T-helper 2 cell treated with Interferon-gamma antibody and Interleukin-4, amounts not matched to agents 100 ng/mL and 5 ng/mL, for 36 hours (primary cell): ENCODE measurements at regions not wholly inside any gene's neighbourhood (a gene's known extent, or its start where the extent isn't known, plus 50 kb on each side); places are given as distances from the start of the nearest gene placed in this dataset.

Source experiments
- intact Hi-C: fragments of 100-400 bp; cut with micrococcal nuclease; formaldehyde crosslinking; loops from one replicate; pipeline ENCODE4 v1.15.1; 2023

GRCh38 chr6:11633741-11634509 is 96.4 kb downstream of the TMEM170B start:
- intact Hi-C loops, result no loop called here

GRCh38 chr6:11634948-11635347 is 97.4 kb downstream of the TMEM170B start:
- intact Hi-C loops, result no loop called here

- intact Hi-C loops, result no loop called here
These were observed 98.6 kb downstream of the TMEM170B start for GRCh38 chr6:11636121-11636520.

GRCh38 chr6:11637266-11637665 is 99.7 kb downstream of the TMEM170B start:
- intact Hi-C loops, result no loop called here

GRCh38 chr6:11639376-11640235 is 102.1 kb downstream of the TMEM170B start:
- intact Hi-C loops, result no loop called here

- intact Hi-C loops, result no loop called here
These were observed 102.9 kb downstream of the TMEM170B start for GRCh38 chr6:11640486-11640885.

GRCh38 chr6:11644071-11644470 is 106.5 kb downstream of the TMEM170B start:
- intact Hi-C loops, result no loop called here

- intact Hi-C loops, result no loop called here
These were observed 107.1 kb downstream of the TMEM170B start for GRCh38 chr6:11644601-11645000.

- intact Hi-C loops, result no loop called here
These were observed 107.5 kb downstream of the TMEM170B start for GRCh38 chr6:11645016-11645415.

GRCh38 chr6:11648436-11648775 is 110.9 kb downstream of the TMEM170B start:
- intact Hi-C loops, result no loop called here

- intact Hi-C loops, result no loop called here
These were observed 111.3 kb downstream of the TMEM170B start for GRCh38 chr6:11648889-11649288.

GRCh38 chr6:11650025-11650696 is 112.6 kb downstream of the TMEM170B start:
- intact Hi-C loops, result no loop called here

GRCh38 chr6:11650711-11651110 is 113.2 kb downstream of the TMEM170B start:
- intact Hi-C loops, result no loop called here

- intact Hi-C loops, result no loop called here
These were observed 115.6 kb downstream of the TMEM170B start for GRCh38 chr6:11653028-11653583.

- intact Hi-C loops, result loop anchor here (1.0 kb wide), 3 partner anchors 578 to 951 kb away; no protein-coding TSS in a partner anchor
These were observed 117.3 kb downstream of the TMEM170B start for GRCh38 chr6:11654876-11655275.

GRCh38 chr6:11656491-11656890 is 118.9 kb downstream of the TMEM170B start:
- intact Hi-C loops, result no loop called here

GRCh38 chr6:11659757-11660156 is 118.8 kb downstream of the ADTRP start:
- intact Hi-C loops, result no loop called here

GRCh38 chr6:11662323-11662722 is 116.3 kb downstream of the ADTRP start:
- intact Hi-C loops, result no loop called here

- intact Hi-C loops, result no loop called here
These were observed 115.1 kb downstream of the ADTRP start for GRCh38 chr6:11663519-11663918.
